K562 (cell line): ENCODE measurements at regions not wholly inside any gene's neighbourhood (a gene's known extent, or its start where the extent isn't known, plus 50 kb on each side); places are given as distances from the start of the nearest gene placed in this dataset.

Source experiments
- ATAC-seq: fragments of 200-7000 bp; cut with Tn5 transposase; 3 replicates; pipeline ENCODE4 v1.9.1; 2020; ENCODE audit warnings: moderate library complexity
- BruUV-seq: library from RNA; stranded (reverse); fragments of 400-500 nt; replicated peaks from 2 replicates; lab custom pipeline; 2021; lab: Mats Ljungman, UMichigan
- CTCF ChIA-PET: fragments of 300-600 bp; formaldehyde crosslinking; extraction: SDS; loops from one replicate; lab custom pipeline; 2021; ENCODE audit warnings: low intra/inter-chr PET ratio; lab: Yijun Ruan, JAX
- POLR2A ChIA-PET: fragments of 300-600, 350-650 bp; sonication (Branson Sonifier 250); formaldehyde crosslinking; extraction: SDS; loops from one replicate; lab custom pipeline; 2021; ENCODE audit warnings: antibody characterized with exemption, inconsistent platforms; lab: Yijun Ruan, JAX
- DNase-seq, 4 experiments: peaks; one replicate each; pipeline versions ENCODE4 v3.0.0 to v3.0.0-alpha.2; 2011 to 2018; ENCODE audit warnings: low spot score in 3 of 4, mixed read lengths in 3 of 4; ENCODE audit errors: extremely low read depth in 1 of 4
- FAIRE-seq: peaks from 2 replicates; lab custom pipeline; 2011; peaks lifted over from hg19 to GRCh38; lab: Jason Lieb, UNC
- H2AFZ ChIP-seq: 2 replicates; pipeline ENCODE4 v1.6.0; 2011; ENCODE audit warnings: low read depth, low read length, control low read depth, inconsistent platforms
- H3K27ac ChIP-seq: fragments of 200-600 bp; 3 replicates; pipeline ENCODE4 v1.8.0; 2011; ENCODE audit warnings: low read depth, mild to moderate bottlenecking, control low read depth, inconsistent platforms, low read length, moderate library complexity, mixed read lengths; ENCODE audit errors: extremely low read depth
- H3K27me3 ChIP-seq, 2 experiments: fragments of 300-600 bp in 1 of 2; 2 replicates in 1 of 2; 3 replicates in 1 of 2; pipeline versions ENCODE4 v1.6.0 to v1.8.0; 2011; ENCODE audit warnings: inconsistent platforms in 2 of 2, low read length in 2 of 2, mild to moderate bottlenecking in 1 of 2, mixed read lengths in 1 of 2, moderate library complexity in 1 of 2; ENCODE audit not compliant: control insufficient read depth in 2 of 2, insufficient read depth in 2 of 2
- H3K36me3 ChIP-seq: fragments of 300-600 bp; 3 replicates; pipeline ENCODE4 v1.8.0; 2011; ENCODE audit warnings: mild to moderate bottlenecking, low read length, inconsistent platforms; ENCODE audit not compliant: control insufficient read depth, insufficient read depth
- H3K4me1 ChIP-seq, 2 experiments: fragments of 200-600 bp in 1 of 2; replicated peaks in 1 of 2; 2 replicates in 1 of 2; 3 replicates in 1 of 2; pipeline versions ENCODE4 v1.5.1 to v1.8.0; 2011; ENCODE audit warnings: inconsistent platforms in 2 of 2, low read length in 2 of 2, mild to moderate bottlenecking in 1 of 2, mixed read lengths in 1 of 2, moderate library complexity in 1 of 2; ENCODE audit not compliant: control insufficient read depth in 2 of 2, insufficient read depth in 2 of 2
- H3K4me2 ChIP-seq: 2 replicates; pipeline ENCODE4 v1.6.1; 2011; ENCODE audit warnings: low read length, control low read depth, inconsistent platforms, mixed read lengths; ENCODE audit not compliant: insufficient read depth
- H3K4me3 ChIP-seq: fragments of 200-600 bp; sonication (generic), shearing (Covaris generic); 2 replicates; pipeline ENCODE4 v1.5.1; 2016; ENCODE audit warnings: control low read depth, inconsistent platforms
- H3K79me2 ChIP-seq: fragments of 200-600 bp; 3 replicates; pipeline ENCODE4 v1.8.0; 2011; ENCODE audit warnings: low read length, inconsistent platforms; ENCODE audit not compliant: control insufficient read depth, insufficient read depth
- H3K9ac ChIP-seq, 2 experiments: 2 replicates each; pipeline versions ENCODE4 v1.6.0 to v1.6.1; 2011; ENCODE audit warnings: low read depth in 2 of 2, low read length in 2 of 2, control low read depth in 1 of 2, inconsistent platforms in 1 of 2, mild to moderate bottlenecking in 1 of 2, mixed read lengths in 1 of 2; ENCODE audit not compliant: insufficient read depth in 1 of 2
- H3K9me1 ChIP-seq: one replicate; pipeline ENCODE4 v1.6.0; 2011; ENCODE audit warnings: inconsistent platforms, mild to moderate bottlenecking, low read length, moderate library complexity; ENCODE audit not compliant: control insufficient read depth, insufficient read depth
- H3K9me3 ChIP-seq: replicated peaks from 2 replicates; pipeline ENCODE4 v1.5.1; 2011; ENCODE audit warnings: low read depth, low read length, inconsistent platforms; ENCODE audit not compliant: control insufficient read depth, insufficient read depth
- H4K20me1 ChIP-seq: replicated peaks from 2 replicates; pipeline ENCODE4 v1.6.1; 2011; ENCODE audit warnings: low read length, inconsistent platforms, mixed read lengths; ENCODE audit not compliant: control insufficient read depth, insufficient read depth
- AFF1 ChIP-seq, 2 experiments: fragments of 450-650 bp; IDR thresholded peaks; 2 replicates each; pipeline ENCODE4 v1.6.1; 2018; ENCODE audit warnings: mild to moderate bottlenecking in 2 of 2, low read depth in 1 of 2; ENCODE audit not compliant: partially characterized antibody in 2 of 2
- CGGBP1 ChIP-seq: fragments of 250-450 bp; sonication (Bioruptor Pico); IDR thresholded peaks from 2 replicates; pipeline ENCODE4 v1.9.0; 2021; ENCODE audit warnings: mild to moderate bottlenecking
- HDAC2 ChIP-seq: fragments of 450-650 bp; IDR thresholded peaks from 2 replicates; pipeline ENCODE4 v1.6.1; 2016; ENCODE audit warnings: mild to moderate bottlenecking
- TBP ChIP-seq: optimal IDR thresholded peaks from 2 replicates; pipeline ENCODE3; 2011; ENCODE audit warnings: low read depth, low read length, improper control_type of control experiment
- in situ Hi-C: fragments of 300-500 bp; cut with MboI; formaldehyde crosslinking; loops from 4 replicates; pipeline ENCODE4 v1.15.0; 2018; ENCODE audit warnings: inconsistent platforms, mixed read lengths
- intact Hi-C: fragments of 100-400 bp; cut with micrococcal nuclease; formaldehyde crosslinking; loops from 2 replicates; pipeline ENCODE4 v1.14.2; 2022
- TF ChIP-seq, protein P1 (sequence below), 2 experiments: fragments of 450-650 bp in 1 of 2; sonication (generic) in 1 of 2; formaldehyde crosslinking in 1 of 2; IDR thresholded peaks; 2 replicates each; pipeline versions ENCODE4 v1.7.1 to v1.9.0; 2016 to 2022; ENCODE audit warnings: inconsistent platforms in 1 of 2, mild to moderate bottlenecking in 1 of 2, missing genetic modification reagents in 1 of 2
- TF ChIP-seq, protein P2 (sequence below): sonication (generic); formaldehyde crosslinking; IDR thresholded peaks from 2 replicates; pipeline ENCODE4 v1.4.0; 2020; ENCODE audit warnings: mild to moderate bottlenecking, missing genetic modification reagents

- ATAC-seq (no peak), FAIRE-seq (no peak), DNase-seq (peak in 1 of 4 experiments; percentile 47)
- Histone ChIP-seq H3K27ac (peak overlapping the region; percentile 86), H3K4me2 (peak overlapping the region; percentile 95), H3K4me1 (peaks cover 4 to 21% of the 10 kb centered on the region in 2 experiments; a peak in 3 of 5 replicates), H3K9me1 (no peaks in the 10 kb centered on the region), H3K36me3 (peaks cover 17% of the 10 kb centered on the region), H3K79me2 (peaks cover 64% of the 10 kb centered on the region), H3K9me3 (peaks cover 4% of the 10 kb centered on the region), H2AFZ (no peak overlapping the region), H3K27me3 (no peaks in the 10 kb centered on the region), H3K9ac (peak overlapping the region; percentile 87 to 99; a peak in 3 of 4 replicates), H3K4me3 (peak overlapping the region; percentile 71), H4K20me1 (peaks cover 10% of the 10 kb centered on the region)
- intact Hi-C loops (loop anchor here (2.0 kb wide), 1 partner anchor 19 kb away; a partner anchor contains a TSS), in situ Hi-C loops (loop anchor here (25.0 kb wide), 1 partner anchor 1599 kb away; a partner anchor contains a TSS)
- ChIA-PET CTCF (no interaction called here), POLR2A (interaction anchor here (0.6 to 9.3 kb wide), 18 partner anchors 10 to 1775 kb away, joined by 3 to 481 read pairs (median 6); partner anchors contain the start of gene ZSCAN26)
- BruUV-seq: no TSS peak
- peak; percentile 63; the same call in 1 of the 2 replicates for TF ChIP-seq CGGBP1 (CRISPR knock-in tag)
- TF ChIP-seq HDAC2: no peak
- TF ChIP-seq, protein P1, sequence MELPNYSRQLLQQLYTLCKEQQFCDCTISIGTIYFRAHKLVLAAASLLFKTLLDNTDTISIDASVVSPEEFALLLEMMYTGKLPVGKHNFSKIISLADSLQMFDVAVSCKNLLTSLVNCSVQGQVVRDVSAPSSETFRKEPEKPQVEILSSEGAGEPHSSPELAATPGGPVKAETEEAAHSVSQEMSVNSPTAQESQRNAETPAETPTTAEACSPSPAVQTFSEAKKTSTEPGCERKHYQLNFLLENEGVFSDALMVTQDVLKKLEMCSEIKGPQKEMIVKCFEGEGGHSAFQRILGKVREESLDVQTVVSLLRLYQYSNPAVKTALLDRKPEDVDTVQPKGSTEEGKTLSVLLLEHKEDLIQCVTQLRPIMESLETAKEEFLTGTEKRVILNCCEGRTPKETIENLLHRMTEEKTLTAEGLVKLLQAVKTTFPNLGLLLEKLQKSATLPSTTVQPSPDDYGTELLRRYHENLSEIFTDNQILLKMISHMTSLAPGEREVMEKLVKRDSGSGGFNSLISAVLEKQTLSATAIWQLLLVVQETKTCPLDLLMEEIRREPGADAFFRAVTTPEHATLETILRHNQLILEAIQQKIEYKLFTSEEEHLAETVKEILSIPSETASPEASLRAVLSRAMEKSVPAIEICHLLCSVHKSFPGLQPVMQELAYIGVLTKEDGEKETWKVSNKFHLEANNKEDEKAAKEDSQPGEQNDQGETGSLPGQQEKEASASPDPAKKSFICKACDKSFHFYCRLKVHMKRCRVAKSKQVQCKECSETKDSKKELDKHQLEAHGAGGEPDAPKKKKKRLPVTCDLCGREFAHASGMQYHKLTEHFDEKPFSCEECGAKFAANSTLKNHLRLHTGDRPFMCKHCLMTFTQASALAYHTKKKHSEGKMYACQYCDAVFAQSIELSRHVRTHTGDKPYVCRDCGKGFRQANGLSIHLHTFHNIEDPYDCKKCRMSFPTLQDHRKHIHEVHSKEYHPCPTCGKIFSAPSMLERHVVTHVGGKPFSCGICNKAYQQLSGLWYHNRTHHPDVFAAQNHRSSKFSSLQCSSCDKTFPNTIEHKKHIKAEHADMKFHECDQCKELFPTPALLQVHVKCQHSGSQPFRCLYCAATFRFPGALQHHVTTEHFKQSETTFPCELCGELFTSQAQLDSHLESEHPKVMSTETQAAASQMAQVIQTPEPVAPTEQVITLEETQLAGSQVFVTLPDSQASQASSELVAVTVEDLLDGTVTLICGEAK (IDR thresholded peaks at IDR 0.05): 0 out of 2 replicates have a peak, but pooled peaks have one; percentile 6
- TF ChIP-seq, protein P1 (CRISPR knock-in tag; IDR thresholded peaks at IDR 0.05): no peak
- TF ChIP-seq, protein P2, sequence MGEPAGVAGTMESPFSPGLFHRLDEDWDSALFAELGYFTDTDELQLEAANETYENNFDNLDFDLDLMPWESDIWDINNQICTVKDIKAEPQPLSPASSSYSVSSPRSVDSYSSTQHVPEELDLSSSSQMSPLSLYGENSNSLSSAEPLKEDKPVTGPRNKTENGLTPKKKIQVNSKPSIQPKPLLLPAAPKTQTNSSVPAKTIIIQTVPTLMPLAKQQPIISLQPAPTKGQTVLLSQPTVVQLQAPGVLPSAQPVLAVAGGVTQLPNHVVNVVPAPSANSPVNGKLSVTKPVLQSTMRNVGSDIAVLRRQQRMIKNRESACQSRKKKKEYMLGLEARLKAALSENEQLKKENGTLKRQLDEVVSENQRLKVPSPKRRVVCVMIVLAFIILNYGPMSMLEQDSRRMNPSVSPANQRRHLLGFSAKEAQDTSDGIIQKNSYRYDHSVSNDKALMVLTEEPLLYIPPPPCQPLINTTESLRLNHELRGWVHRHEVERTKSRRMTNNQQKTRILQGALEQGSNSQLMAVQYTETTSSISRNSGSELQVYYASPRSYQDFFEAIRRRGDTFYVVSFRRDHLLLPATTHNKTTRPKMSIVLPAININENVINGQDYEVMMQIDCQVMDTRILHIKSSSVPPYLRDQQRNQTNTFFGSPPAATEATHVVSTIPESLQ (CRISPR knock-in tag): no peak
- TF ChIP-seq TBP: no peak
- TF ChIP-seq AFF1 (IDR thresholded peaks at IDR 0.05; ENCODE audit: low read depth in 1 of 2, partially characterized antibody in 2 of 2): peak in 1 of 2 experiments; percentile 27
Measured at GRCh38 chr6:27811451-27811772, 100.8 kb downstream of the OR2B2 start.
